Mononuclear cell (primary cell): ENCODE measurements at regions not wholly inside any gene's neighbourhood (a gene's known extent, or its start where the extent isn't known, plus 50 kb on each side); places are given as distances from the start of the nearest gene placed in this dataset.

Source experiments
- H3K27me3 ChIP-seq: 2 replicates; pipeline ENCODE4 v1.6.0; 2011; ENCODE audit warnings: low read length, control low read depth; ENCODE audit not compliant: insufficient read depth
- H3K4me1 ChIP-seq: 2 replicates; pipeline ENCODE4 v1.5.1; 2011; ENCODE audit warnings: mild to moderate bottlenecking, low read length, control low read depth; ENCODE audit not compliant: insufficient read depth
- H3K4me3 ChIP-seq: 2 replicates; pipeline ENCODE4 v1.5.1; 2011; ENCODE audit warnings: mild to moderate bottlenecking, low read length, moderate library complexity
- H3K9me3 ChIP-seq: 2 replicates; pipeline ENCODE4 v1.5.1; 2011; ENCODE audit warnings: low read depth, mild to moderate bottlenecking, control low read depth, low read length

GRCh38 chr1:218686258-218686657 is 341.1 kb downstream of the TGFB2 start:
- H3K4me3 ChIP-seq, result no peak overlapping the region
- no peaks in the 10 kb centered on the region for H3K9me3 ChIP-seq
- no peaks in the 10 kb centered on the region for H3K4me1 ChIP-seq
- H3K27me3 ChIP-seq, result no peaks in the 10 kb centered on the region

GRCh38 chr1:218686761-218687160 is 341.6 kb downstream of the TGFB2 start:
- no peaks in the 10 kb centered on the region for H3K4me1 ChIP-seq
- no peak overlapping the region for H3K4me3 ChIP-seq
- no peaks in the 10 kb centered on the region for H3K9me3 ChIP-seq
- no peaks in the 10 kb centered on the region for H3K27me3 ChIP-seq

DNA sequence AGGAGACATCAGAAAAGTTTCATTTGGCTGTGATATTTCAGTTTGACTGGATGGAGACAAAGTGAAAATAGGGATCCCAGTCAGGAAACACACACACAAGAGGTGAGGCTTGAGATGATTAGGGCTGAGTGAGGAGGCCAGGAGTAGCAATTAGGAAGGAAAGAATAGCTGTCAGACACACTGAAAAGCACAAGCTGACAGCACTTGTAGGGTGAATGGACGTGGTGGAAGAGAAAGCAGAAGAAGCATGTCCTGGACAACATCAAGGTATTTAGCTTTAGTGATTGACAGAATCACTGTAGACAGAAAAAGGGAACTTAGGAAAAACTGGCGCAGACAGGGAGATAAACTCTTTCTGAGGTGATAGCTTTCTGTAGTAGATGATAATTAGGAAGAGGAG is 347.7 kb downstream of the TGFB2 start:
- H3K4me3 ChIP-seq, result no peak overlapping the region
- no peaks in the 10 kb centered on the region for H3K9me3 ChIP-seq
- H3K4me1 ChIP-seq, result no peaks in the 10 kb centered on the region
- no peaks in the 10 kb centered on the region for H3K27me3 ChIP-seq

GRCh38 chr1:218693599-218693998 is 348.5 kb downstream of the TGFB2 start:
- Histone ChIP-seq H3K4me1 (no peaks in the 10 kb centered on the region), H3K27me3 (no peaks in the 10 kb centered on the region), H3K4me3 (no peak overlapping the region), H3K9me3 (no peaks in the 10 kb centered on the region)

GRCh38 chr1:218694085-218694484 is 348.9 kb downstream of the TGFB2 start:
- no peaks in the 10 kb centered on the region for H3K9me3 ChIP-seq
- no peaks in the 10 kb centered on the region for H3K4me1 ChIP-seq
- no peak overlapping the region for H3K4me3 ChIP-seq
- H3K27me3 ChIP-seq, result no peaks in the 10 kb centered on the region

GRCh38 chr1:218694636-218695035 is 349.5 kb downstream of the TGFB2 start:
- Histone ChIP-seq H3K4me1 (no peaks in the 10 kb centered on the region), H3K9me3 (no peaks in the 10 kb centered on the region), H3K27me3 (no peaks in the 10 kb centered on the region), H3K4me3 (no peak overlapping the region)

DNA sequence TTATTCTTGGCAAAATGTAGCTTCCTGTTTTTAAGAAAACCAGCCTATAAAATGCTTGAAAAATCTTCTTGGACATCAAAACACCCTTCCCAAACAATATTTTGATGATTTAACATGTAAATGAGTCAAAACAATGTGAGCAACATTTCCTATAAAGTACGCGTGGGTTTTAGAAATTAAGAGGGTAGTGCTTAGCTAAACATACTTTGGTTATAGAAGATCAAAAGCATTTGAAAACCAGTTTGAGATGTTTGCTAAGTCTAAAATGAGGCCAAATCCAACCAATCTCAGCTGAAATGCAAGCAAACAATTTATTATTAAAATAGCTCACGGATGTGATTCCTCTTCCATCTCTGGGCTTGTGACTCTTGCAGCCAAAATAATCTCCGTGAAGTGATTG is 350.4 kb downstream of the TGFB2 start:
- Histone ChIP-seq H3K4me3 (no peak overlapping the region), H3K4me1 (no peaks in the 10 kb centered on the region), H3K27me3 (no peaks in the 10 kb centered on the region), H3K9me3 (no peaks in the 10 kb centered on the region)

GRCh38 chr1:218698141-218698540 is 353.0 kb downstream of the TGFB2 start:
- H3K4me3 ChIP-seq, result no peak overlapping the region
- no peaks in the 10 kb centered on the region for H3K27me3 ChIP-seq
- no peaks in the 10 kb centered on the region for H3K9me3 ChIP-seq
- H3K4me1 ChIP-seq, result no peaks in the 10 kb centered on the region

DNA sequence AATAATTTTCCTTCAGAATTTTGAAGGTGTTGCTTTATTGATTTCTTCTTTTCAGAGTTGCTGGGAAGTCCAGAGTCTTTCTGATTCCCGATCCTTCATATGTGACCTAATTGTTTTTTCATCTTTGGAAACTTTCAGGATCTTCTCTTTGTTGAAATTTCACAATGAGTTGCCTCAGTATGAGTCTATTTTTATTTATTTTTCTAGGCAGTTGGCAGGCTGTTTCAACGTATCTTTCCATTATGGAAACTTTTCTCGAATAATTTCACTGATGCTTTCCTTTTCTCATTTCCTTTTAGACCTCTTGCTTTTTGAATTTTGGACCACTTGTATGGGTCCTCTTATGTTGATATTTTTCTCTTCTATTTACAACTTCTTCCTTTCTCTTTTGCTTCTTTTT is 354.3 kb downstream of the TGFB2 start:
- Histone ChIP-seq H3K27me3 (no peaks in the 10 kb centered on the region), H3K9me3 (no peaks in the 10 kb centered on the region), H3K4me3 (no peak overlapping the region), H3K4me1 (no peaks in the 10 kb centered on the region)

GRCh38 chr1:218699865-218700264 is 354.7 kb downstream of the TGFB2 start:
- no peaks in the 10 kb centered on the region for H3K27me3 ChIP-seq
- H3K4me3 ChIP-seq, result no peak overlapping the region
- H3K9me3 ChIP-seq, result no peaks in the 10 kb centered on the region
- H3K4me1 ChIP-seq, result no peaks in the 10 kb centered on the region

DNA sequence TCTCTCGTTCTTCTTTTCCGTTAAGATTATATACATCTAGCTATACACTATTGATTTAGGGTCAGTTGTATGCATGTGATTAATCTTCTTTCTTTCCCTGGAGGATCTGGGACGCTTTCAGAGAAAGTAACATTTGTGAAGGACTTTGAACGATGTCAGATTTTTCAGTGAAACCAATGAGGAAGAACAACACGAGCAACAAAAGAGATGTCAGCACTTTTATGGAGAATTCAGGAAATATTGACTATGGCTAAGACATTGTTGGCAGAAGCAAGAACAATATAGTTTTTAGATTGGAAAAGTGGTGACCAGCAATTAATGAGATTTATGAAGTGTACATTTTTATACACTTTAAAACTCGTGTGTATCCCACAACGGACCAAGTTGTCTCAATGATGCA is 355.5 kb downstream of the TGFB2 start:
- no peaks in the 10 kb centered on the region for H3K27me3 ChIP-seq
- H3K4me3 ChIP-seq, result no peak overlapping the region
- no peaks in the 10 kb centered on the region for H3K9me3 ChIP-seq
- no peaks in the 10 kb centered on the region for H3K4me1 ChIP-seq

- Histone ChIP-seq H3K4me1 (no peaks in the 10 kb centered on the region), H3K27me3 (no peaks in the 10 kb centered on the region), H3K4me3 (no peak overlapping the region)
These were observed 356.0 kb downstream of the TGFB2 start for GRCh38 chr1:218701131-218701530.

DNA sequence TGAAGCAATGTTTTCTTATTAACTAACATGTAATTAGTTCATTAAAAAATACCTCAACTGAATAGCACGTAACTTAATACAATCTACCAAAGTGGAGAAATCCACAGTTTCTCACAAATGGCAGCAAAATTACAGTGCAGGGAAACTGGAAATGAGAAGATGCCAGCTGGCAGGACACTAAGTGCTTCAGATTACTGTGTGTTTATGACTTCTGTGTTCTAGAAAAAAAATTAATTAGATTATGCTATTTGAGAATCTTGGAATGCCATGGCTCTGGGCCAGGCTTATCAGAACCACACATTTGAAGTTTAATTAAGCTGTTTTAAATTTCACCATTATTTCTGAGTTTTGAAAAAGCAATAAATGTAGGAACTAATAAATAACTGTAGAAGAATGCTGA is 357.6 kb downstream of the TGFB2 start:
- H3K4me3 ChIP-seq, result no peak overlapping the region
- no peaks in the 10 kb centered on the region for H3K9me3 ChIP-seq
- no peaks in the 10 kb centered on the region for H3K27me3 ChIP-seq
- no peaks in the 10 kb centered on the region for H3K4me1 ChIP-seq

More at GRCh38 chr1:218701131-218701530, 356.0 kb downstream of the TGFB2 start:
- H3K9me3 ChIP-seq, result no peaks in the 10 kb centered on the region

DNA sequence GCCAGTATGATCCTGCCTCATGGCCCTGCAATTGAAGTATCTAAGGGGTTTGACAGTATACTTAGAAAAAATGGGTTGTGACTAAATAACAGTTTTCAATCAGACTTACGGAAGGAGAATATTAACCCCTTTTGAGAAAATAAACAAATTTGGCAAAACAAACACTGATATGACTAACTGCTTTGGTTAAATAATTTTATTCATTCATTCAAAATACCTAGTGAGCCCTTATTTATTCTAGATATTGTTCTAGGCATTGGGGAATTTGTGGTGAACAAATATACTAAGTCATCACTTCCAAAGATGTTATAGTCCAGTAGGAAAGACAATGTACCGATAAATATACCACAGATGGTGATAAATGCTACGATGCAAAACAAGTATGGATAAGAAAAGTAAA is 358.7 kb downstream of the TGFB2 start:
- Histone ChIP-seq H3K4me3 (no peak overlapping the region), H3K9me3 (no peaks in the 10 kb centered on the region), H3K4me1 (no peaks in the 10 kb centered on the region), H3K27me3 (no peaks in the 10 kb centered on the region)

GRCh38 chr1:218705391-218705790 is 360.3 kb downstream of the TGFB2 start:
- H3K4me1 ChIP-seq, result no peaks in the 10 kb centered on the region
- no peaks in the 10 kb centered on the region for H3K27me3 ChIP-seq
- H3K4me3 ChIP-seq, result no peak overlapping the region
- no peaks in the 10 kb centered on the region for H3K9me3 ChIP-seq

DNA sequence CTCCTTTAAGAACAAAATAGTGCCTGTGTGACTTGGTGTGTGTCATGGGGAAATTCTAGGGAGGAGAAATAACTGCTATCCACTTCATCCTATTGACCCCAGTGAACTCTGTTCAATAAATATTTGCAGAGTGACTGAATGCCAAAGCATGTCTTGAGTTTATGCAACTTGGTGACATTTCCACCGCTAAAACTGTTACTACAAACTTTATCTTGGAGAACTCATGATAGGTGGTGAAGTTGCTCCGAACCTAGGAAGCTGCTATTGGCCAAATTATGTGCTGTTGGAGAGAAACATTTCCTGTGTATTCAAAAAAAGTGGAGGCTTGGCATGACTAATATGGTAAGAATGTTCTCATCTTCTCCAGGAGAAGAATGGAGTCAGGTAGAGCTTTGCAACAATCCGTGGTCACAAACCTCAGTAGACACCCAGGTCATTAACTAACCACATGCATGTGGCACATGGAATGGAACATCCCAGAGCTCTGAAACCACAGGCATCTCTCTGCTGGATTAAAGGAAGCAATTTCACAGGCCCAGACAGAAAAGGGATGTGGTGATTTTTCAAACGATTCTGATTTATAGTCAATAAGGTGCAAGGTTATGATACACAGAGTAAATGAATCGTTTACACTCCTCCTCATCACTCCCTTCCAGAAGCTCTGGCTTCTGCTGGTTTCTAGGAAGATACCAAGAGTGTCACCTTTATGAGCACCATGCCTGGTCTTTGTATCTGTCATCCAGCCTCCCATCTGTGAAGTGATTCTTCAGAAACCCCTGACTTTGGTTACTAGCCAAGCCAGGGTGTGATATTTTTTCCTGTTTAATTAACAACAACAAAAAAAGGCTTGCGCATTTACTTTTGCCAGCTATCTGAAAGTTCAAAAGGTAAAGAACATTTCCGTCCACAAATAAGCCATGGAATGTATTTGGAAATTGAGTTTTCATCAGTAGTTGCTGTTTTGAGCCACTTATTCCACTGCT is 361.1 kb downstream of the TGFB2 start:
- Histone ChIP-seq H3K9me3 (no peaks in the 10 kb centered on the region), H3K4me3 (no peak overlapping the region), H3K27me3 (no peaks in the 10 kb centered on the region), H3K4me1 (no peaks in the 10 kb centered on the region)
